ENCODE measurements at regions not wholly inside any gene's neighbourhood (a gene's known extent, or its start where the extent isn't known, plus 50 kb on each side); places are given as distances from the start of the nearest gene placed in this dataset.

- H3K4me1 ChIP-seq (ENCODE audit: control insufficient read depth, insufficient read depth, low read length): no peaks in the 10 kb centered on the region
- Mint-ChIP-seq H3K4me1 (no peaks in the 10 kb centered on the region), H3K27ac (no peak overlapping the region), H3K4me3 (no peak overlapping the region), H3K27me3 (ENCODE audit: low read depth in 2 of 2) (no peaks in the 10 kb centered on the region), H3K9me3 (peaks cover 6 to 15% of the 10 kb centered on the region in 2 donors), H3K36me3 (peaks cover 11% of the 10 kb centered on the region)
- no peak overlapping the region for H3K27ac ChIP-seq (ENCODE audit: low read length)
- H3K9me3 ChIP-seq (ENCODE audit: control insufficient read depth, insufficient read depth, low read length): peaks cover 10% of the 10 kb centered on the region
- intact Hi-C loops (cut with micrococcal nuclease): no loop called here
- TF ChIP-seq, protein P1, sequence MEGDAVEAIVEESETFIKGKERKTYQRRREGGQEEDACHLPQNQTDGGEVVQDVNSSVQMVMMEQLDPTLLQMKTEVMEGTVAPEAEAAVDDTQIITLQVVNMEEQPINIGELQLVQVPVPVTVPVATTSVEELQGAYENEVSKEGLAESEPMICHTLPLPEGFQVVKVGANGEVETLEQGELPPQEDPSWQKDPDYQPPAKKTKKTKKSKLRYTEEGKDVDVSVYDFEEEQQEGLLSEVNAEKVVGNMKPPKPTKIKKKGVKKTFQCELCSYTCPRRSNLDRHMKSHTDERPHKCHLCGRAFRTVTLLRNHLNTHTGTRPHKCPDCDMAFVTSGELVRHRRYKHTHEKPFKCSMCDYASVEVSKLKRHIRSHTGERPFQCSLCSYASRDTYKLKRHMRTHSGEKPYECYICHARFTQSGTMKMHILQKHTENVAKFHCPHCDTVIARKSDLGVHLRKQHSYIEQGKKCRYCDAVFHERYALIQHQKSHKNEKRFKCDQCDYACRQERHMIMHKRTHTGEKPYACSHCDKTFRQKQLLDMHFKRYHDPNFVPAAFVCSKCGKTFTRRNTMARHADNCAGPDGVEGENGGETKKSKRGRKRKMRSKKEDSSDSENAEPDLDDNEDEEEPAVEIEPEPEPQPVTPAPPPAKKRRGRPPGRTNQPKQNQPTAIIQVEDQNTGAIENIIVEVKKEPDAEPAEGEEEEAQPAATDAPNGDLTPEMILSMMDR (IDR thresholded peaks at IDR 0.05): no peak
- H3K4me3 ChIP-seq (ENCODE audit: low read length): no peak overlapping the region
- H3K36me3 ChIP-seq (ENCODE audit: control insufficient read depth, insufficient read depth, low read length): no peaks in the 10 kb centered on the region
- no peak for DNase-seq
- WGBS (ENCODE audit: insufficient coverage): 88% methylated on average over 5 of the region's 6 CpGs
- no peaks in the 10 kb centered on the region for H3K27me3 ChIP-seq (ENCODE audit: control insufficient read depth, insufficient read depth, low read length)
- no peak for ATAC-seq
These were observed 315.7 kb upstream of the SLITRK5 start for GRCh38 chr13:87355451-87355850.

- Mint-ChIP-seq H3K36me3 (peaks cover 11% of the 10 kb centered on the region), H3K9me3 (peaks cover 8 to 13% of the 10 kb centered on the region in 2 donors), H3K4me1 (no peaks in the 10 kb centered on the region), H3K4me3 (no peak overlapping the region), H3K27ac (no peak overlapping the region), H3K27me3 (ENCODE audit: low read depth in 2 of 2) (no peaks in the 10 kb centered on the region)
- TF ChIP-seq, protein P1 (IDR thresholded peaks at IDR 0.05): no peak
- intact Hi-C loops (cut with micrococcal nuclease): no loop called here
- ATAC-seq: no peak
- Histone ChIP-seq H3K36me3 (ENCODE audit: control insufficient read depth, insufficient read depth, low read length) (no peaks in the 10 kb centered on the region), H3K27me3 (ENCODE audit: control insufficient read depth, insufficient read depth, low read length) (no peaks in the 10 kb centered on the region), H3K4me1 (ENCODE audit: control insufficient read depth, insufficient read depth, low read length) (no peaks in the 10 kb centered on the region), H3K27ac (ENCODE audit: low read length) (no peak overlapping the region), H3K9me3 (ENCODE audit: control insufficient read depth, insufficient read depth, low read length) (peaks cover 10% of the 10 kb centered on the region), H3K4me3 (ENCODE audit: low read length) (no peak overlapping the region)
- DNase-seq: no peak
- WGBS (ENCODE audit: insufficient coverage): 75% methylated on average over 8 of the region's 8 CpGs
These were observed 314.9 kb upstream of the SLITRK5 start for GRCh38 chr13:87356314-87356713.

GRCh38 chr13:87358319-87358718, 312.9 kb upstream of the SLITRK5 start:
- Mint-ChIP-seq H3K27me3 (ENCODE audit: low read depth in 2 of 2) (no peaks in the 10 kb centered on the region), H3K4me3 (no peak overlapping the region), H3K9me3 (peaks cover 6 to 13% of the 10 kb centered on the region in 2 donors), H3K36me3 (peaks cover 11% of the 10 kb centered on the region), H3K4me1 (no peaks in the 10 kb centered on the region), H3K27ac (no peak overlapping the region)
- ATAC-seq (no peak), DNase-seq (no peak)
- intact Hi-C loops (cut with micrococcal nuclease): no loop called here
- H3K27me3 ChIP-seq (ENCODE audit: control insufficient read depth, insufficient read depth, low read length): no peaks in the 10 kb centered on the region
- H3K4me3 ChIP-seq (ENCODE audit: low read length): no peak overlapping the region
- TF ChIP-seq, protein P1 (IDR thresholded peaks at IDR 0.05): no peak
- H3K27ac ChIP-seq (ENCODE audit: low read length): no peak overlapping the region
- H3K4me1 ChIP-seq (ENCODE audit: control insufficient read depth, insufficient read depth, low read length): no peaks in the 10 kb centered on the region
- H3K36me3 ChIP-seq (ENCODE audit: control insufficient read depth, insufficient read depth, low read length): no peaks in the 10 kb centered on the region
- H3K9me3 ChIP-seq (ENCODE audit: control insufficient read depth, insufficient read depth, low read length): peaks cover 10% of the 10 kb centered on the region

DNA sequence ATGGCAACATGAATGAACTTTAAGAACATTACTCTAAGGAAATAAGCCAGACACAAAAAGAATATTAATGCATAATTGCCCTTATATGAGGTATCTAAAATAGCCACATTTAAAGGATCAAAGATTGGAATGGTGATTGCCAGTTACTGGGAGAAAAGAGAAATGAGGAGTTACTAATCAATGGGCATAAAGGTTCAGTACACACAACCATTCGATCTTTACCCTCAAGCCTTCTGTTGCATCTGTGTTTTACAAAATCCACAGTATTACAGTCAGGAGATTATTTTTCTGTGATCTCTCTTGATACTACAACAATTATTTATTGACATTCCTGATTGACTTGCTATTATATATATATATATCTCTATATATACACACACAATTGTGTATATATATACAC, 310.0 kb upstream of the SLITRK5 start:
- H3K4me1 Mint-ChIP-seq: no peaks in the 10 kb centered on the region
- ATAC-seq: no peak
- intact Hi-C loops (cut with micrococcal nuclease): no loop called here

More for the DNA sequence above, 310.0 kb upstream of the SLITRK5 start:
- Histone ChIP-seq H3K27ac (ENCODE audit: low read length) (no peak overlapping the region), H3K36me3 (ENCODE audit: control insufficient read depth, insufficient read depth, low read length) (no peaks in the 10 kb centered on the region), H3K4me3 (ENCODE audit: low read length) (no peak overlapping the region), H3K27me3 (ENCODE audit: control insufficient read depth, insufficient read depth, low read length) (no peaks in the 10 kb centered on the region), H3K9me3 (ENCODE audit: control insufficient read depth, insufficient read depth, low read length) (peaks cover 2% of the 10 kb centered on the region), H3K4me1 (ENCODE audit: control insufficient read depth, insufficient read depth, low read length) (no peaks in the 10 kb centered on the region)
- no peak for DNase-seq
- TF ChIP-seq, protein P1 (IDR thresholded peaks at IDR 0.05): no peak
- peaks cover 11% of the 10 kb centered on the region in 2 donors for H3K9me3 Mint-ChIP-seq
- no CpG with 5 or more reads among the region's 1 CpG for WGBS (ENCODE audit: insufficient coverage)
- H3K27me3 Mint-ChIP-seq (ENCODE audit: low read depth in 2 of 2): no peaks in the 10 kb centered on the region
- no peaks in the 10 kb centered on the region for H3K36me3 Mint-ChIP-seq
- H3K4me3 Mint-ChIP-seq: no peak overlapping the region
- no peak overlapping the region for H3K27ac Mint-ChIP-seq
